GM12878 (cell line): ENCODE measurements at regions not wholly inside any gene's neighbourhood (a gene's known extent, or its start where the extent isn't known, plus 50 kb on each side); places are given as distances from the start of the nearest gene placed in this dataset.

Experiments
- ATAC-seq: fragments of 200-7000 bp; cut with Tn5 transposase; 3 replicates; pipeline ENCODE4 v1.9.1; 2020; ENCODE audit warnings: mild to moderate bottlenecking, moderate library complexity
- BruUV-seq: library from RNA; stranded (reverse); fragments of 400-500 nt; replicated peaks from 2 replicates; lab custom pipeline; 2021; lab: Mats Ljungman, UMichigan
- CTCF ChIA-PET: fragments of 300-600 bp; sonication (Branson Sonifier 250); formaldehyde crosslinking; extraction: SDS; loops from one replicate; lab custom pipeline; 2021; ENCODE audit warnings: inconsistent platforms; lab: Yijun Ruan, JAX
- POLR2A ChIA-PET: fragments of 350-600 bp; formaldehyde crosslinking; extraction: SDS; loops from one replicate; lab custom pipeline; 2021; ENCODE audit warnings: inconsistent platforms; lab: Charles Lee
- RAD21 ChIA-PET: fragments of 300-600 bp; sonication (Branson Sonifier 250); formaldehyde crosslinking; loops from one replicate; lab custom pipeline; 2023; ENCODE audit warnings: antibody characterized with exemption; ENCODE audit not compliant: unreplicated experiment; lab: Charles Lee
- SMC1A ChIA-PET: fragments of 300-600 bp; sonication (Branson Sonifier 250); formaldehyde crosslinking; loops from one replicate; lab custom pipeline; 2023; ENCODE audit not compliant: unreplicated experiment, uncharacterized antibody; lab: Charles Lee
- DNase-seq: peaks from one replicate; pipeline ENCODE4 v3.0.0-alpha.2; 2011; ENCODE audit warnings: low read depth, low spot score
- FAIRE-seq: peaks from 3 replicates; lab custom pipeline; 2011; peaks lifted over from hg19 to GRCh38; lab: Jason Lieb, UNC
- H2AFZ ChIP-seq: 2 replicates; pipeline ENCODE4 v1.6.0; 2011; ENCODE audit warnings: low read depth, low read length, control low read depth; ENCODE audit not compliant: control insufficient read depth
- H3K27ac ChIP-seq: 2 replicates; pipeline ENCODE4 v1.5.1; 2011; ENCODE audit warnings: control low read depth; ENCODE audit not compliant: control insufficient read depth, insufficient read depth
- H3K27me3 ChIP-seq, 2 experiments: replicated peaks in 1 of 2; 2 replicates each; pipeline versions ENCODE4 v1.6.0 to v1.6.1; 2011; ENCODE audit warnings: low read length in 1 of 2; ENCODE audit not compliant: control insufficient read depth in 2 of 2, insufficient read depth in 2 of 2
- H3K36me3 ChIP-seq, 2 experiments: 2 replicates each; pipeline ENCODE4 v1.5.1; 2011; ENCODE audit warnings: low read length in 1 of 2; ENCODE audit not compliant: control insufficient read depth in 2 of 2, insufficient read depth in 2 of 2
- H3K4me1 ChIP-seq: 2 replicates; pipeline ENCODE4 v1.6.1; 2011; ENCODE audit warnings: mild to moderate bottlenecking, low read length, moderate library complexity, mixed read lengths; ENCODE audit not compliant: control insufficient read depth, insufficient read depth
- H3K4me2 ChIP-seq: 2 replicates; pipeline ENCODE4 v1.6.0; 2011; ENCODE audit warnings: control low read depth; ENCODE audit not compliant: control insufficient read depth, insufficient read depth
- H3K4me3 ChIP-seq: fragments of 200-600 bp; sonication (generic); 2 replicates; pipeline ENCODE4 v1.5.1; 2016
- H3K79me2 ChIP-seq: 2 replicates; pipeline ENCODE4 v1.6.0; 2011; ENCODE audit warnings: low read length; ENCODE audit not compliant: control insufficient read depth, insufficient read depth
- H3K9ac ChIP-seq: 2 replicates; pipeline ENCODE4 v1.8.0; 2011; ENCODE audit warnings: low read length, control low read depth, mixed read lengths; ENCODE audit not compliant: control insufficient read depth, insufficient read depth
- H3K9me3 ChIP-seq: replicated peaks from 3 replicates; pipeline ENCODE4 v1.5.1; 2011; ENCODE audit warnings: mild to moderate bottlenecking, low read length; ENCODE audit not compliant: control insufficient read depth, insufficient read depth
- H4K20me1 ChIP-seq: 2 replicates; pipeline ENCODE4 v1.6.0; 2011; ENCODE audit not compliant: control insufficient read depth, insufficient read depth
- ASH2L ChIP-seq: fragments of 300-600, 200-600 bp; sonication (generic); IDR thresholded peaks from 2 replicates; pipeline ENCODE4 v1.6.1; 2017; ENCODE audit warnings: low read depth, mild to moderate bottlenecking, borderline replicate concordance
- CHD1 ChIP-seq: IDR thresholded peaks from 2 replicates; pipeline ENCODE4 v1.6.1; 2012; ENCODE audit warnings: low read depth, low read length, improper control_type of control experiment
- MEF2A ChIP-seq: IDR thresholded peaks from 2 replicates; pipeline ENCODE4 v1.6.1; 2011; ENCODE audit warnings: low read depth, mild to moderate bottlenecking, low read length, moderate library complexity; ENCODE audit not compliant: insufficient read depth
- MTA2 ChIP-seq: fragments of 450-650 bp; IDR thresholded peaks from 2 replicates; pipeline ENCODE4 v1.6.1; 2016; ENCODE audit warnings: low read depth, mild to moderate bottlenecking, moderate library complexity
- NRF1 ChIP-seq: conservative IDR thresholded peaks from 2 replicates; pipeline ENCODE4 v1.6.1; 2011; ENCODE audit warnings: mild to moderate bottlenecking, low read depth, low read length, improper control_type of control experiment
- WGBS: methylation state at CpG from one replicate; pipeline ENCODE4 v1.1.6; 2016; ENCODE audit warnings: low lambda C conversion rate; ENCODE audit not compliant: insufficient replicate concordance, insufficient coverage; ENCODE audit errors: missing lambda C conversion rate; 5-methylcytosine and 5-hydroxymethylcytosine counted together
- in situ Hi-C: fragments of 300-500 bp; cut with MboI; formaldehyde crosslinking; loops from 9 replicates; pipeline ENCODE4 v1.14.3; 2018; ENCODE audit warnings: mixed read lengths
- intact Hi-C: fragments of 100-400 bp; cut with micrococcal nuclease; formaldehyde crosslinking; loops from one replicate; pipeline ENCODE4 v1.14.2; 2022; ENCODE audit not compliant: unreplicated experiment
- TF ChIP-seq, protein P1 (sequence below): fragments of 450-650 bp; IDR thresholded peaks from 2 replicates; pipeline ENCODE4 v1.6.1; 2016; ENCODE audit warnings: mild to moderate bottlenecking, moderate library complexity, borderline replicate concordance
- TF ChIP-seq, protein P2 (sequence below): fragments of 450-650 bp; formaldehyde crosslinking; IDR thresholded peaks from 2 replicates; pipeline ENCODE4 v1.5.0; 2022; ENCODE audit warnings: mild to moderate bottlenecking, missing genetic modification characterization

DNA sequence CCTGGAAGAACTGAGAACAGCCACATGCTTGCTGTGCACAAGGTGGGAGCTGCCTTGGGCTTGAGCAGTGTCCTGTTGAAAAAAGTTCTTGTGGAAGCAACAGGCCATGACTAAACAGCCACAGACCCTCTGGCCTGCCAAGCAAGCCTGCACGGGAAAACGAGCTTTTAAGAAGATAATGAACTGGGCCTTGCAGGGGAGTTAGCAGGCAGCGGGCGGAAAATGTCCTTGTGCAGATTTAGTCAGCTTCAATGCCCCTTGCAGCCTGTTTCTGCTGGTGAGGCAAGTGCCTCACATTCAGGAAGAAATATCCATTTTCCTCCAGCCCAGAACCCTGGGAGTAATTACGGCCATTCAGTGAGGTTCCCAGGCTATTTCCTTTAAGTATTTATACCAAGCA lies 126.2 kb upstream of the KLHL25 start:
- WGBS: 58% methylated on average over 5 of the region's 5 CpGs
- H3K36me3 ChIP-seq: no peaks in the 10 kb centered on the region
- ChIA-PET CTCF (no interaction called here), RAD21 (no interaction called here)
- H3K9ac ChIP-seq: no peak overlapping the region
- H3K27me3 ChIP-seq: no peaks in the 10 kb centered on the region; a peak in 1 of 4 replicates
- no peak for ATAC-seq
- no peaks in the 10 kb centered on the region for H3K79me2 ChIP-seq
- no peak overlapping the region for H3K4me3 ChIP-seq
- TF ChIP-seq NRF1: no peak
- TF ChIP-seq, protein P1, sequence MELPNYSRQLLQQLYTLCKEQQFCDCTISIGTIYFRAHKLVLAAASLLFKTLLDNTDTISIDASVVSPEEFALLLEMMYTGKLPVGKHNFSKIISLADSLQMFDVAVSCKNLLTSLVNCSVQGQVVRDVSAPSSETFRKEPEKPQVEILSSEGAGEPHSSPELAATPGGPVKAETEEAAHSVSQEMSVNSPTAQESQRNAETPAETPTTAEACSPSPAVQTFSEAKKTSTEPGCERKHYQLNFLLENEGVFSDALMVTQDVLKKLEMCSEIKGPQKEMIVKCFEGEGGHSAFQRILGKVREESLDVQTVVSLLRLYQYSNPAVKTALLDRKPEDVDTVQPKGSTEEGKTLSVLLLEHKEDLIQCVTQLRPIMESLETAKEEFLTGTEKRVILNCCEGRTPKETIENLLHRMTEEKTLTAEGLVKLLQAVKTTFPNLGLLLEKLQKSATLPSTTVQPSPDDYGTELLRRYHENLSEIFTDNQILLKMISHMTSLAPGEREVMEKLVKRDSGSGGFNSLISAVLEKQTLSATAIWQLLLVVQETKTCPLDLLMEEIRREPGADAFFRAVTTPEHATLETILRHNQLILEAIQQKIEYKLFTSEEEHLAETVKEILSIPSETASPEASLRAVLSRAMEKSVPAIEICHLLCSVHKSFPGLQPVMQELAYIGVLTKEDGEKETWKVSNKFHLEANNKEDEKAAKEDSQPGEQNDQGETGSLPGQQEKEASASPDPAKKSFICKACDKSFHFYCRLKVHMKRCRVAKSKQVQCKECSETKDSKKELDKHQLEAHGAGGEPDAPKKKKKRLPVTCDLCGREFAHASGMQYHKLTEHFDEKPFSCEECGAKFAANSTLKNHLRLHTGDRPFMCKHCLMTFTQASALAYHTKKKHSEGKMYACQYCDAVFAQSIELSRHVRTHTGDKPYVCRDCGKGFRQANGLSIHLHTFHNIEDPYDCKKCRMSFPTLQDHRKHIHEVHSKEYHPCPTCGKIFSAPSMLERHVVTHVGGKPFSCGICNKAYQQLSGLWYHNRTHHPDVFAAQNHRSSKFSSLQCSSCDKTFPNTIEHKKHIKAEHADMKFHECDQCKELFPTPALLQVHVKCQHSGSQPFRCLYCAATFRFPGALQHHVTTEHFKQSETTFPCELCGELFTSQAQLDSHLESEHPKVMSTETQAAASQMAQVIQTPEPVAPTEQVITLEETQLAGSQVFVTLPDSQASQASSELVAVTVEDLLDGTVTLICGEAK: no peak
- TF ChIP-seq CHD1: no peak
- TF ChIP-seq, protein P2, sequence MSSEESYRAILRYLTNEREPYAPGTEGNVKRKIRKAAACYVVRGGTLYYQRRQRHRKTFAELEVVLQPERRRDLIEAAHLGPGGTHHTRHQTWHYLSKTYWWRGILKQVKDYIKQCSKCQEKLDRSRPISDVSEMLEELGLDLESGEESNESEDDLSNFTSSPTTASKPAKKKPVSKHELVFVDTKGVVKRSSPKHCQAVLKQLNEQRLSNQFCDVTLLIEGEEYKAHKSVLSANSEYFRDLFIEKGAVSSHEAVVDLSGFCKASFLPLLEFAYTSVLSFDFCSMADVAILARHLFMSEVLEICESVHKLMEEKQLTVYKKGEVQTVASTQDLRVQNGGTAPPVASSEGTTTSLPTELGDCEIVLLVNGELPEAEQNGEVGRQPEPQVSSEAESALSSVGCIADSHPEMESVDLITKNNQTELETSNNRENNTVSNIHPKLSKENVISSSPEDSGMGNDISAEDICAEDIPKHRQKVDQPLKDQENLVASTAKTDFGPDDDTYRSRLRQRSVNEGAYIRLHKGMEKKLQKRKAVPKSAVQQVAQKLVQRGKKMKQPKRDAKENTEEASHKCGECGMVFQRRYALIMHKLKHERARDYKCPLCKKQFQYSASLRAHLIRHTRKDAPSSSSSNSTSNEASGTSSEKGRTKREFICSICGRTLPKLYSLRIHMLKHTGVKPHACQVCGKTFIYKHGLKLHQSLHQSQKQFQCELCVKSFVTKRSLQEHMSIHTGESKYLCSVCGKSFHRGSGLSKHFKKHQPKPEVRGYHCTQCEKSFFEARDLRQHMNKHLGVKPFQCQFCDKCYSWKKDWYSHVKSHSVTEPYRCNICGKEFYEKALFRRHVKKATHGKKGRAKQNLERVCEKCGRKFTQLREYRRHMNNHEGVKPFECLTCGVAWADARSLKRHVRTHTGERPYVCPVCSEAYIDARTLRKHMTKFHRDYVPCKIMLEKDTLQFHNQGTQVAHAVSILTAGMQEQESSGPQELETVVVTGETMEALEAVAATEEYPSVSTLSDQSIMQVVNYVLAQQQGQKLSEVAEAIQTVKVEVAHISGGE (CRISPR knock-in tag): no peak
- no peak for TF ChIP-seq ASH2L
- TF ChIP-seq MTA2: no peak
- no peak for TF ChIP-seq MEF2A
- TF ChIP-seq, all 136 proteins: peak for 0
- no TSS peak for BruUV-seq
- H4K20me1 ChIP-seq: no peaks in the 10 kb centered on the region
- H3K9me3 ChIP-seq: no peaks in the 10 kb centered on the region; the same call in 2 of the 3 replicates
- H3K4me1 ChIP-seq: peaks cover 7% of the 10 kb centered on the region; the same call in 1 of the 2 replicates
- H3K4me2 ChIP-seq: no peak overlapping the region
- no peak overlapping the region for H3K27ac ChIP-seq
- in situ Hi-C loops (no loop called here), intact Hi-C loops (no loop called here)
- POLR2A ChIA-PET: no interaction called here
- FAIRE-seq: no peak
- no peak overlapping the region for H2AFZ ChIP-seq
- SMC1A ChIA-PET: no interaction called here
- DNase-seq: no peak
